ENCODE measurements at regions not wholly inside any gene's neighbourhood (a gene's known extent, or its start where the extent isn't known, plus 50 kb on each side); places are given as distances from the start of the nearest gene placed in this dataset.

DNA sequence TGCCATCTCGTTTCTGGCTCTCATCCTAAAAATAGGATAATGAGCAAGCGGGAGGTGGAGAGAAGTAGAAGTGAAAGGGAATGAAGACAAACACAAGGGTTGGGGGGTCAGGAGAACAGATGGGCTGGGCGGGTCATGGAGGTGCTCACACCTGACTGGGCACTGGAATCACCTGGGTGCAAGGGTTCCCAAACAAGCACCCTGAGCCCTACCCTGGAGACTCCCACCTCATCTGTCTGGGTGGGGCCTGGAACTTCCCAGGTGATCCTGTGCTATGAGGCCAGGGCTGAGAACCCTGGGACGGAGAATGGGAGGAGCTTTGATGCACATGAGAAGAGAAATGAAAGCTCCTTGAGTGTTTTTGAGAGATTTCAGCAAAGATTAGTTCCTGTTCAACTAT lies 223.6 kb downstream of the ANKRD60 start:
- TF ChIP-seq EZH2phosphoT487 (IDR thresholded peaks at IDR 0.05; ENCODE audit: low read depth): no peak
- TF ChIP-seq, protein P1, sequence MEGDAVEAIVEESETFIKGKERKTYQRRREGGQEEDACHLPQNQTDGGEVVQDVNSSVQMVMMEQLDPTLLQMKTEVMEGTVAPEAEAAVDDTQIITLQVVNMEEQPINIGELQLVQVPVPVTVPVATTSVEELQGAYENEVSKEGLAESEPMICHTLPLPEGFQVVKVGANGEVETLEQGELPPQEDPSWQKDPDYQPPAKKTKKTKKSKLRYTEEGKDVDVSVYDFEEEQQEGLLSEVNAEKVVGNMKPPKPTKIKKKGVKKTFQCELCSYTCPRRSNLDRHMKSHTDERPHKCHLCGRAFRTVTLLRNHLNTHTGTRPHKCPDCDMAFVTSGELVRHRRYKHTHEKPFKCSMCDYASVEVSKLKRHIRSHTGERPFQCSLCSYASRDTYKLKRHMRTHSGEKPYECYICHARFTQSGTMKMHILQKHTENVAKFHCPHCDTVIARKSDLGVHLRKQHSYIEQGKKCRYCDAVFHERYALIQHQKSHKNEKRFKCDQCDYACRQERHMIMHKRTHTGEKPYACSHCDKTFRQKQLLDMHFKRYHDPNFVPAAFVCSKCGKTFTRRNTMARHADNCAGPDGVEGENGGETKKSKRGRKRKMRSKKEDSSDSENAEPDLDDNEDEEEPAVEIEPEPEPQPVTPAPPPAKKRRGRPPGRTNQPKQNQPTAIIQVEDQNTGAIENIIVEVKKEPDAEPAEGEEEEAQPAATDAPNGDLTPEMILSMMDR (IDR thresholded peaks at IDR 0.05; ENCODE audit: low read depth, low read length): no peak
- Histone ChIP-seq H3K79me2 (ENCODE audit: low read length) (no peaks in the 10 kb centered on the region), H3K4me1 (ENCODE audit: low read length) (peaks cover 6% of the 10 kb centered on the region; the same call in 1 of the 2 replicates), H3K4me2 (ENCODE audit: low read length) (no peak overlapping the region), H3K27ac (ENCODE audit: low read length) (no peak overlapping the region), H3K9ac (ENCODE audit: low read length) (no peak overlapping the region), H3K9me3 (ENCODE audit: insufficient read depth, low read length) (no peaks in the 10 kb centered on the region), H2AFZ (ENCODE audit: low read depth, low read length) (no peak overlapping the region), H3K4me3 (ENCODE audit: low read length) (no peak overlapping the region), H3K36me3 (replicated peaks; ENCODE audit: low read depth, low read length) (no peaks in the 10 kb centered on the region), H4K20me1 (ENCODE audit: insufficient read depth, low read length) (no peaks in the 10 kb centered on the region), H3K27me3 (ENCODE audit: low read depth, low read length) (peaks cover 48% of the 10 kb centered on the region)

DNA sequence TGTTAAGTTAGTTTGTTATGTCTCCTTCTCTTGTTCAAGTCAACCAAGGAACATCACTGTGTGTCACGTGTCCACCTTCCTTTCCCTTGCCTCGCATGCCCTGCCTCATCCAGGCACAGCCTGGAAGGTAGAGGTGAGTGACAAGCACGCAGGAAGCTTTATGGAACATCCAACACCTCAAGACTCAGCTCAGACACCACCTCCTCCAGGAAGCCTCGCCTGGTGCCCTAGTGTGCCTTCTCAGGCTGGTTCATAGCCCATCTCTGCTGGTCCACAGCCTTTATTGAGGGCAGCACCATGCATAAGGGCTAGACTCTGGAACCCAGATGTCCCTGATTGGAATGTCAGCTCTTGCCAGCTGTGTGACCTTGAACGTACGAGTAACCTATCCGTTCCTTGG lies 224.3 kb downstream of the ANKRD60 start:
- peaks cover 40% of the 10 kb centered on the region for H3K27me3 ChIP-seq (ENCODE audit: low read depth, low read length)
- no peak overlapping the region for H3K4me3 ChIP-seq (ENCODE audit: low read length)
- H3K9ac ChIP-seq (ENCODE audit: low read length): no peak overlapping the region
- H2AFZ ChIP-seq (ENCODE audit: low read depth, low read length): no peak overlapping the region
- TF ChIP-seq EZH2phosphoT487 (IDR thresholded peaks at IDR 0.05; ENCODE audit: low read depth): no peak
- TF ChIP-seq, protein P1 (IDR thresholded peaks at IDR 0.05; ENCODE audit: low read depth, low read length): no peak
- H3K4me2 ChIP-seq (ENCODE audit: low read length): no peak overlapping the region
- no peaks in the 10 kb centered on the region for H3K36me3 ChIP-seq (replicated peaks; ENCODE audit: low read depth, low read length)
- no peaks in the 10 kb centered on the region for H4K20me1 ChIP-seq (ENCODE audit: insufficient read depth, low read length)
- H3K27ac ChIP-seq (ENCODE audit: low read length): no peak overlapping the region
- peaks cover 6% of the 10 kb centered on the region; the same call in 1 of the 2 replicates for H3K4me1 ChIP-seq (ENCODE audit: low read length)
- no peaks in the 10 kb centered on the region for H3K9me3 ChIP-seq (ENCODE audit: insufficient read depth, low read length)
- no peaks in the 10 kb centered on the region for H3K79me2 ChIP-seq (ENCODE audit: low read length)

DNA sequence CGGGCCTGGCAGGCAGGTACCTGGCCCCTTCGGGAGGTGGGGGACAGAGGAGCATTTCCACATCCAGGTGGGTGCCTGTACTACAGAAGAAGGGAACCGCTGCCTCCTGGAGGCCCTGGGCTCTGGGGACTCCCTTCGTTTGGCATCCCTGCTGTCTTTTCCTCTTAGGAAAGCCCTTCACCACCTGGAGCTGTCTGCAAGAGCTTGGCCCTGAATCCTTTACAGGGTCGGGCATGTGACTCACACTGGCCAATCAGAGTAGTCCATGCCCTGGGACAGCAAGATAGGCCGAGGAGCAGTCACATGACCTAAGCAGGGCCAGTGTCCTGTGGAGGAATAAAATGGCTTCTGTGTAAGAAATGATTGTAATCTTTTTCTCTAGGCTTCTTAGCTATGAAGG lies 224.9 kb downstream of the ANKRD60 start:
- H3K36me3 ChIP-seq (replicated peaks; ENCODE audit: low read depth, low read length): no peaks in the 10 kb centered on the region
- no peak overlapping the region for H3K4me3 ChIP-seq (ENCODE audit: low read length)
- H3K27me3 ChIP-seq (ENCODE audit: low read depth, low read length): peaks cover 36% of the 10 kb centered on the region
- no peaks in the 10 kb centered on the region for H4K20me1 ChIP-seq (ENCODE audit: insufficient read depth, low read length)
- H3K4me1 ChIP-seq (ENCODE audit: low read length): peaks cover 6% of the 10 kb centered on the region; the same call in 1 of the 2 replicates
- no peaks in the 10 kb centered on the region for H3K79me2 ChIP-seq (ENCODE audit: low read length)
- no peak overlapping the region for H3K4me2 ChIP-seq (ENCODE audit: low read length)
- H3K9ac ChIP-seq (ENCODE audit: low read length): no peak overlapping the region
- H2AFZ ChIP-seq (ENCODE audit: low read depth, low read length): no peak overlapping the region
- H3K9me3 ChIP-seq (ENCODE audit: insufficient read depth, low read length): no peaks in the 10 kb centered on the region
- H3K27ac ChIP-seq (ENCODE audit: low read length): no peak overlapping the region
- TF ChIP-seq, protein P1 (IDR thresholded peaks at IDR 0.05; ENCODE audit: low read depth, low read length): no peak
- TF ChIP-seq EZH2phosphoT487 (IDR thresholded peaks at IDR 0.05; ENCODE audit: low read depth): no peak

DNA sequence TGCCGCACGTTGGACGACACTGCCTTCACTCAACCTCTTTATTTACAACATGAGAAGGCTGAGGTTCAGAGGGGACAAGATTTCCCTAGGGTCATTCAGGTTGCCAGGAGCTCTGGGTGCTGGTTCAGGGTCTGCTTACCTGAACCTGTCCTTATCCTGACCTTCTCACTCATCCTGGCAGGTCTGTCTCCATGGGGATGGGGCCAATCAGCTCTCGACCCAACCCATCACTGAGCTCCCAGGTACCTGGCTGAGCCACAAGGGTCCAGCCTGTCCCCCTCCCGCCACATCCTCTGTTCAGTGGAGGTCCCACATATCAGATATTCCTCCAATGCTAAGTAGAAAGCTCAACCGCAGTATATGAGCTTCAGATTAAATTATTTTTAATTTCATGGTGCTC lies 225.6 kb downstream of the ANKRD60 start:
- Histone ChIP-seq H3K4me1 (ENCODE audit: low read length) (peaks cover 6% of the 10 kb centered on the region; the same call in 1 of the 2 replicates), H3K27ac (ENCODE audit: low read length) (no peak overlapping the region), H3K9me3 (ENCODE audit: insufficient read depth, low read length) (no peaks in the 10 kb centered on the region), H3K79me2 (ENCODE audit: low read length) (no peaks in the 10 kb centered on the region), H3K4me2 (ENCODE audit: low read length) (no peak overlapping the region), H3K36me3 (replicated peaks; ENCODE audit: low read depth, low read length) (no peaks in the 10 kb centered on the region), H2AFZ (ENCODE audit: low read depth, low read length) (no peak overlapping the region), H3K27me3 (ENCODE audit: low read depth, low read length) (peaks cover 33% of the 10 kb centered on the region), H4K20me1 (ENCODE audit: insufficient read depth, low read length) (no peaks in the 10 kb centered on the region), H3K4me3 (ENCODE audit: low read length) (no peak overlapping the region), H3K9ac (ENCODE audit: low read length) (no peak overlapping the region)
- TF ChIP-seq, protein P1 (IDR thresholded peaks at IDR 0.05; ENCODE audit: low read depth, low read length): no peak
- no peak for TF ChIP-seq EZH2phosphoT487 (IDR thresholded peaks at IDR 0.05; ENCODE audit: low read depth)
